ENCODE measurements at regions not wholly inside any gene's neighbourhood (a gene's known extent, or its start where the extent isn't known, plus 50 kb on each side); places are given as distances from the start of the nearest gene placed in this dataset.

- DNase-seq (ENCODE audit: low spot score) = no peak
These were observed 59.4 kb upstream of the LAPTM4A start for GRCh38 chr2:20110876-20111275.

DNA sequence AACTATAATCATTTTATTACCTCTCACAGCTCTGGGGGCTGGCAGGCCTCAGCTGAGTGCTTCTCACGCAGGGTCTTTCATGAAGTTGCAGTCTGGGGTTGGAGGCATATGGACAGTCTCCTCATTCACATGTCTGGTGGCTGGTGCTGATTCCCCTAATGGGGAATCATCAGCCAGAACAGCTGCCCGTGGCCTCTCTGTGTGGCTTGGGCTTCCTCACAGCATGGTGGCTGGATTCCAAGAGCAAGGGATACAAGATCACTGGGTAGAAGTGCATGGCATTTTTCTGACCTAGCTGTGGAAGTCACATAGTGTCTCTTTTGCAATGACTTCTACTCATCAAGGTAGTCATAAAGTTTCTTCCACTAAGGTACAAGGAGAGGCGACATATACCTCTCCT is 59.0 kb upstream of the LAPTM4A start:
- no peak for DNase-seq (ENCODE audit: low spot score)

GRCh38 chr2:20108655-20109396 is 57.4 kb upstream of the LAPTM4A start:
- DNase-seq (ENCODE audit: low spot score) = peak; percentile 38

DNA sequence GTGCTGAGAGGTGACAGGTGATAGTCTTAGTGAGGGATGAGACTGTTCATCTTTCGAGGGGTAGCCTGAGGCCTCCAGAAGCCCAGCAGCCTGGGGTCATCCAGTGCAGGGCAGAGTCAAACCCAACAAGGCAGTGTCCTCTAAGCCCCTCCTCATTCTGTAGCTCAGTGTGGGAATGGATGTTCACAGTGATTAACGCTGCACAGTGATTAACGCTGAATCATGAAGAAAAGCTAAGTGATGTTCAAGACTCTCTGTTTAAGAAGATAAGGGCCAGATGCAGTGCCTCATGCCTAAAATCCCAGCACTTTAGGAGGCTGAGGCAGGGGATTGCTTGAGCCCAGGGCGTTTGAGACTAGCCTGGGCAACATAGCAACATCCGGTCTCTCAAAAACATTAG is 56.3 kb upstream of the LAPTM4A start:
- DNase-seq (ENCODE audit: low spot score) = no peak

- DNase-seq (ENCODE audit: low spot score) = no peak
These were observed 55.9 kb upstream of the LAPTM4A start for GRCh38 chr2:20107352-20107751.

DNA sequence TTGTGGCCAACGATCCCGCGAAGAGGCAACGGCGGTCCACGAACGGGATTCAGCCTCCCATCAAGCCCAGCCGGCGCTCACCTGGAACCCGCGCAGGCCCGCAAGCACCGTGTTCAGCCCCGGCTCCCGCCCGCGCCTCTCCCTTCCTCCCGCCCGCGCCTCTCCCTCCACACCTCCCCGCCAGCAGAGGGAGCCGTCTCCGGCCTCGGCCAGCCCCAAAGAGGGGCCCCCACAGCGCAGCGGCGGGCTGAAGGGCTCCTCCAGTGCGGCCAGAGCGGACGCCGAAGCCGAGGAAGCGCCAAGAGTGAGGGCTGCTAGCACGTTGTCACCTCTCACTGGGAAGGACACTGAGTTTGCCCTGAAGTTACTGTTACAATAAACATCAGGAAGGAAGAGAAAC is 55.3 kb upstream of the LAPTM4A start:
- DNase-seq (ENCODE audit: low spot score) = peak; percentile 48

DNA sequence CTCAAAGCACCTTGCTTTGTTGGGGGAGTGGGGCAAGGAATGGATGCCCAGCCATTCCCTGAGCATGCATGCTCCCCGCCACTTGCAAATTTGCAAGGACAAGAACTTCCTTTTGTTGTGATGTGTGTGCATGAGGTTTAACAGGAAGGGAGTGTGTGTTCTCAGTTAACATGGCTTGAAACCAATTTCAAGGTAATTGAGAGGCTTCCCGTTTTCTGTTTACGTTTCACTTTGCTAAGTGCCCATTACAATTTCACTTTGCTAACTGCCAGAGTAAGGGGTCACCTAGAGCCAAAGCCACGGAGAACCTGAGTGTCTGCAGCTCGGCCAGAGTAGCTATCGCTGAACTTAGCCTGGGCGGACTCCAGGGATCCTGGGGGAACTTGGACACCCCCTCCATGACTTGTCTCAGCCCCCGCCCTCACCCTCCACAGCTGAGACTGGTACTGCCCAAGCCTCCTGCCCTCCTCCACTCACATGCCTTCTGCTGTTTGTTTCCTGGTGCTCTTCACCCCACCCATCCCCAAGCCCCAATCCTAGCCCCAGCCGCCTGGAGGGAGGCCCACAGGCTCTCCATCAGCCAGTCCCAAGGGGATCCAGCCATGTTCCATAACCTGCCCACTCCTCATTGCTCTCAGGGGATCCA is 53.6 kb upstream of the LAPTM4A start:
- DNase-seq (ENCODE audit: low spot score) = no peak

DNA sequence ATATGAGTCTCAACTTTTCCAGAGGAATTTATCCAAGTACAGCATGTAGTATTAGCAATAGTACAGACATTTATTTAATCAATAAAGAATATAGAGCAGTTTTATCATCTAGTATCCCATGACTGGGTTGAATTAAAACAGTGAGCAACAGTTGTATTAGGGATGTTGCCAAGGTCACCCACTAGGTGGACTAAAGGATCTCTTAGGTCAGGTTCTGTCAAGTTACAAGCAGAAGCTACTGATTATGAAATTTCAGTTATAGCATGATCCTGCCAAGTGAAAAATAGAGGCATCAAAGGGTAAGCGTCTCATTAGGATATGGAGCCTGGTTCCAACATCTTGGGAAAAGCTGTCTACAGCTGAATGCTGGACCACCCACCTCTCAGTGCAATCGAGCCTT is 52.1 kb upstream of the LAPTM4A start:
- peak; percentile 78 for DNase-seq (ENCODE audit: low spot score)

All from HT-29 (cell line).